Mammary epithelial cell (primary cell): ENCODE measurements at regions not wholly inside any gene's neighbourhood (a gene's known extent, or its start where the extent isn't known, plus 50 kb on each side); places are given as distances from the start of the nearest gene placed in this dataset.

Experiments used
- EZH2 ChIP-seq: IDR thresholded peaks from 2 replicates; pipeline ENCODE4 v1.6.1; 2012; ENCODE audit warnings: low read length, inconsistent platforms, borderline replicate concordance
- TF ChIP-seq, protein P1 (sequence below), 2 donors: IDR thresholded peaks in 1 of 2; conservative IDR thresholded peaks in 1 of 2; 2 replicates each; pipeline ENCODE4 v1.5.1; 2011 to 2012; ENCODE audit warnings: inconsistent platforms in 2 of 2, low read length in 2 of 2, mild to moderate bottlenecking in 2 of 2, control low read depth in 1 of 2, low read depth in 1 of 2; ENCODE audit not compliant: insufficient read depth in 1 of 2; ENCODE audit errors: extremely low read depth in 1 of 2

DNA sequence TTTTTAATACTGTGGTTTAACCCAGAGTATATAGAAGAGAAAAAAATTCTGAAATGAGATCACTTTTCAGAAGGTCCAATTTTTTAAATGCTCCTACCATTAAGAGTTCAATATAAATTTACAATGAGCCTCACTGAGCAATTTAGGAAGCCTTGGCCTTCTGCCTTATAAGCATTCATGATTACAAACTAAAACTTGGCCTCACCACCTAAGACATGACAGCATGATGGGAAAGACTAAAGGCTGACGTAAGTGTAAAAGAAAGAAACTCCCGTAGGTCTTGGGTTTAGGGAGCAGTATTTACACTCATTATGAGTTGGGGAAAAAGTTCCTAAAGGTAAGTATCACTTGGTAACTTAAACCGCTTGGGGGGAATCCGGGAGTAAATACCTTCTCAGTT lies 70.7 kb upstream of the ESRRG start:
- no peak for TF ChIP-seq EZH2
- TF ChIP-seq, protein P1, sequence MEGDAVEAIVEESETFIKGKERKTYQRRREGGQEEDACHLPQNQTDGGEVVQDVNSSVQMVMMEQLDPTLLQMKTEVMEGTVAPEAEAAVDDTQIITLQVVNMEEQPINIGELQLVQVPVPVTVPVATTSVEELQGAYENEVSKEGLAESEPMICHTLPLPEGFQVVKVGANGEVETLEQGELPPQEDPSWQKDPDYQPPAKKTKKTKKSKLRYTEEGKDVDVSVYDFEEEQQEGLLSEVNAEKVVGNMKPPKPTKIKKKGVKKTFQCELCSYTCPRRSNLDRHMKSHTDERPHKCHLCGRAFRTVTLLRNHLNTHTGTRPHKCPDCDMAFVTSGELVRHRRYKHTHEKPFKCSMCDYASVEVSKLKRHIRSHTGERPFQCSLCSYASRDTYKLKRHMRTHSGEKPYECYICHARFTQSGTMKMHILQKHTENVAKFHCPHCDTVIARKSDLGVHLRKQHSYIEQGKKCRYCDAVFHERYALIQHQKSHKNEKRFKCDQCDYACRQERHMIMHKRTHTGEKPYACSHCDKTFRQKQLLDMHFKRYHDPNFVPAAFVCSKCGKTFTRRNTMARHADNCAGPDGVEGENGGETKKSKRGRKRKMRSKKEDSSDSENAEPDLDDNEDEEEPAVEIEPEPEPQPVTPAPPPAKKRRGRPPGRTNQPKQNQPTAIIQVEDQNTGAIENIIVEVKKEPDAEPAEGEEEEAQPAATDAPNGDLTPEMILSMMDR (conservative IDR thresholded peaks at IDR 0.05 in 1 of 2, IDR thresholded peaks at IDR 0.05 in 1 of 2; ENCODE audit: extremely low read depth in 1 of 2, insufficient read depth in 1 of 2, low read depth in 1 of 2, low read length in 2 of 2) = no peak
